ENCODE measurements at regions not wholly inside any gene's neighbourhood (a gene's known extent, or its start where the extent isn't known, plus 50 kb on each side); places are given as distances from the start of the nearest gene placed in this dataset.

DNA sequence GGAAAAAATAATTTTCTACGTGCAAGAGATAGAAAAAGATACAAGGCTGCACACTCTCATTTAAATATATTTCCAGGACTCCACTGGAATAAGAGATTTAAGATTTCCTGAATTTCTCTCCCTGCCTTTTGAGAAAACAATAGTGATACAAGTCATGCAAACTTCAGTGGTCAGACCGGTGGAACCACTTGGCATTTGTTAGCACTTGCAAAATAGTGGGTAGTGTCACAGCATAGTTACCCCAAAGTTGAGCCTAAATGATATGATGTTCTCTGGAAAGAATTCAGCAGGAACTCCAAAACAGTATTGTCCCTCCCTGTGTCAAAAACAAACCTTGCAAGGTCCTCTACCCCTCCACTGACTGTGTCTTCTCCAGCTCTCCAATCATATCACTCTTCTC lies 102.3 kb downstream of the ANKRD50 start:
- TF ChIP-seq CTCF (IDR thresholded peaks at IDR 0.05) (no peak), MAX (CRISPR knock-in tag; IDR thresholded peaks at IDR 0.05) (no peak), ZNF263 (CRISPR knock-in tag; IDR thresholded peaks at IDR 0.05; ENCODE audit: low read depth) (no peak), IRF2 (CRISPR knock-in tag; IDR thresholded peaks at IDR 0.05; ENCODE audit: borderline replicate concordance, low read depth) (no peak)
- TF ChIP-seq, protein P1, sequence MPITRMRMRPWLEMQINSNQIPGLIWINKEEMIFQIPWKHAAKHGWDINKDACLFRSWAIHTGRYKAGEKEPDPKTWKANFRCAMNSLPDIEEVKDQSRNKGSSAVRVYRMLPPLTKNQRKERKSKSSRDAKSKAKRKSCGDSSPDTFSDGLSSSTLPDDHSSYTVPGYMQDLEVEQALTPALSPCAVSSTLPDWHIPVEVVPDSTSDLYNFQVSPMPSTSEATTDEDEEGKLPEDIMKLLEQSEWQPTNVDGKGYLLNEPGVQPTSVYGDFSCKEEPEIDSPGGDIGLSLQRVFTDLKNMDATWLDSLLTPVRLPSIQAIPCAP (CRISPR knock-in tag; IDR thresholded peaks at IDR 0.05), result no peak

Data from WTC11 (cell line).